HepG2 (cell line): ENCODE measurements at regions not wholly inside any gene's neighbourhood (a gene's known extent, or its start where the extent isn't known, plus 50 kb on each side); places are given as distances from the start of the nearest gene placed in this dataset.

ENCODE experiments used
- ATF7-NPFF ChIP-seq: sonication (generic); formaldehyde crosslinking; IDR thresholded peaks from 2 replicates; pipeline ENCODE4 v1.8.1; 2023; ENCODE audit warnings: mild to moderate bottlenecking, low read depth, missing genetic modification reagents, moderate library complexity
- ISL2 ChIP-seq: sonication (generic); formaldehyde crosslinking; IDR thresholded peaks from 2 replicates; pipeline ENCODE4 v1.5.0; 2020; ENCODE audit warnings: missing genetic modification reagents
- JARID2 ChIP-seq: sonication (generic); formaldehyde crosslinking; IDR thresholded peaks from 2 replicates; pipeline ENCODE4 v1.8.1; 2023; ENCODE audit warnings: missing genetic modification reagents, inconsistent platforms; ENCODE audit not compliant: insufficient replicate concordance
- KLF9 ChIP-seq: IDR thresholded peaks from 2 replicates; pipeline ENCODE4 v1.6.1; 2016; ENCODE audit warnings: low read depth
- MIER2 ChIP-seq: IDR thresholded peaks from 2 replicates; pipeline ENCODE4 v1.6.1; 2016; ENCODE audit warnings: missing biosample characterization, missing genetic modification reagents
- MZF1 ChIP-seq: sonication (generic); formaldehyde crosslinking; IDR thresholded peaks from 2 replicates; pipeline ENCODE4 v1.8.1; 2023; ENCODE audit warnings: mild to moderate bottlenecking, missing genetic modification reagents, borderline replicate concordance
- NR2C2 ChIP-seq: sonication (generic); formaldehyde crosslinking; IDR thresholded peaks from 2 replicates; pipeline ENCODE4 v1.4.0; 2020; ENCODE audit warnings: missing genetic modification reagents, mild to moderate bottlenecking, moderate library complexity, borderline replicate concordance
- RARA ChIP-seq: IDR thresholded peaks from 2 replicates; pipeline ENCODE4 v1.6.1; 2016; ENCODE audit warnings: missing genetic modification reagents, missing compliant biosample characterization
- SOX5 ChIP-seq: IDR thresholded peaks from 2 replicates; pipeline ENCODE4 v1.6.1; 2016; ENCODE audit warnings: borderline replicate concordance
- SRF ChIP-seq: IDR thresholded peaks from 2 replicates; pipeline ENCODE4 v1.6.1; 2011; ENCODE audit warnings: mild to moderate bottlenecking, low read depth, low read length, moderate library complexity
- YY1 ChIP-seq: IDR thresholded peaks from 2 replicates; pipeline ENCODE4 v1.6.1; 2011; ENCODE audit warnings: low read length, low read depth, moderate library complexity, mild to moderate bottlenecking; ENCODE audit not compliant: insufficient read depth, insufficient replicate concordance
- ZFY ChIP-seq: sonication (generic); formaldehyde crosslinking; IDR thresholded peaks from 2 replicates; pipeline ENCODE4 v1.4.0; 2020; ENCODE audit warnings: missing genetic modification reagents
- ZNF224 ChIP-seq: sonication (generic); formaldehyde crosslinking; IDR thresholded peaks from 2 replicates; pipeline ENCODE4 v1.5.0; 2020; ENCODE audit warnings: mild to moderate bottlenecking, missing genetic modification reagents
- ZNF235 ChIP-seq: sonication (generic); formaldehyde crosslinking; IDR thresholded peaks from 2 replicates; pipeline ENCODE4 v1.8.1; 2023; ENCODE audit warnings: mild to moderate bottlenecking, missing genetic modification reagents, borderline replicate concordance
- ZNF263 ChIP-seq: sonication (generic); formaldehyde crosslinking; IDR thresholded peaks from 2 replicates; pipeline ENCODE4 v1.4.0; 2020; ENCODE audit warnings: missing genetic modification reagents
- ZNF468 ChIP-seq: sonication (generic); formaldehyde crosslinking; IDR thresholded peaks from 2 replicates; pipeline ENCODE4 v1.8.0; 2022; ENCODE audit warnings: mild to moderate bottlenecking, moderate library complexity, missing genetic modification reagents
- ZNF589 ChIP-seq: sonication (generic); formaldehyde crosslinking; conservative IDR thresholded peaks from 2 replicates; pipeline ENCODE4 v1.8.0; 2022; ENCODE audit warnings: mild to moderate bottlenecking, moderate library complexity, missing genetic modification reagents
- TF ChIP-seq, protein P1 (sequence below): sonication (generic); formaldehyde crosslinking; IDR thresholded peaks from 2 replicates; pipeline ENCODE4 v1.4.0; 2020; ENCODE audit warnings: missing genetic modification reagents, borderline replicate concordance
- TF ChIP-seq, protein P2 (sequence below): sonication (generic); formaldehyde crosslinking; IDR thresholded peaks from 2 replicates; pipeline ENCODE4 v1.5.0; 2020; ENCODE audit warnings: missing genetic modification reagents
- TF ChIP-seq, protein P3 (sequence below): sonication (generic); formaldehyde crosslinking; IDR thresholded peaks from 2 replicates; pipeline ENCODE4 v1.4.0; 2020; ENCODE audit warnings: missing genetic modification reagents, borderline replicate concordance
- TF ChIP-seq, protein P4 (sequence below): sonication (generic); formaldehyde crosslinking; conservative IDR thresholded peaks from 2 replicates; pipeline ENCODE4 v1.8.1; 2023; ENCODE audit warnings: missing genetic modification reagents

DNA sequence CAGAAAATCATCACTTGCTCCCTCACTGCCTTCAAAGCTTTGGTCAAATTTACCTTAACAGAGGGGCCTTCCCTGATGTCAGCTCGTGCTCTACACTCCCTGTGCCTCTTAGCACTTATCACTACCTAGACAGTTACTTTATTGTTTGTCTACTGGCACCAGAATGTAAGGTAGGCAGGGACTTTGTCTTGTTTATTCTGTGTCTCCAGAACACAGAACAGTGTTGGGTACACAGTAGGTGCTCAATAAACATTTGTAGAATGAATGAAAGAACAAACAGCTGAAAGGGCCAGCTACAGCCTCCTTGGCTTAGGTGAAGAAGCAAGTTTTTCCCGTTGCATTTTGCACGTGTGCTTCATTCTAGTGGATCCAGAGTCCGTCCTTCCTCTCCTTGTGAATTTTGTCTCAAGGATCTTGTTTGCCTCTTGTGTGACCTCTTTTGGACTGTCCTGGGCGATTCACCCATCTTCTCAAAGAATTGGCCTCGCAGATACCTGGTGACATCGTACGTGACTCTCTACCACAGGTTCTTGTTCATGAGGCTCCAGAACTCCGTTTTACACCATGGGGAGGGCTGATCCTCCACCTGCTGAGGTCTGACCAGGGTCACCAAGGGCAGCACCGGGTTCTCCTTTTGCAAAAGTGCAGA, 84.2 kb upstream of the ARMC2 start (continued):
- TF ChIP-seq, protein P1, sequence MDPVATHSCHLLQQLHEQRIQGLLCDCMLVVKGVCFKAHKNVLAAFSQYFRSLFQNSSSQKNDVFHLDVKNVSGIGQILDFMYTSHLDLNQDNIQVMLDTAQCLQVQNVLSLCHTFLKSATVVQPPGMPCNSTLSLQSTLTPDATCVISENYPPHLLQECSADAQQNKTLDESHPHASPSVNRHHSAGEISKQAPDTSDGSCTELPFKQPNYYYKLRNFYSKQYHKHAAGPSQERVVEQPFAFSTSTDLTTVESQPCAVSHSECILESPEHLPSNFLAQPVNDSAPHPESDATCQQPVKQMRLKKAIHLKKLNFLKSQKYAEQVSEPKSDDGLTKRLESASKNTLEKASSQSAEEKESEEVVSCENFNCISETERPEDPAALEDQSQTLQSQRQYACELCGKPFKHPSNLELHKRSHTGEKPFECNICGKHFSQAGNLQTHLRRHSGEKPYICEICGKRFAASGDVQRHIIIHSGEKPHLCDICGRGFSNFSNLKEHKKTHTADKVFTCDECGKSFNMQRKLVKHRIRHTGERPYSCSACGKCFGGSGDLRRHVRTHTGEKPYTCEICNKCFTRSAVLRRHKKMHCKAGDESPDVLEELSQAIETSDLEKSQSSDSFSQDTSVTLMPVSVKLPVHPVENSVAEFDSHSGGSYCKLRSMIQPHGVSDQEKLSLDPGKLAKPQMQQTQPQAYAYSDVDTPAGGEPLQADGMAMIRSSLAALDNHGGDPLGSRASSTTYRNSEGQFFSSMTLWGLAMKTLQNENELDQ (CRISPR knock-in tag): no peak
- TF ChIP-seq ZNF263 (no peak; the same call in 1 of the 2 replicates), RARA (CRISPR knock-in tag) (peak; percentile 85), MIER2 (no peak; the same call in 1 of the 2 replicates), JARID2 (peak; percentile 45), ISL2 (peak; percentile 96), SOX5 (CRISPR knock-in tag) (peak; percentile 94; the same call in 1 of the 2 replicates), ZNF235 (CRISPR knock-in tag) (no peak), ZNF468 (CRISPR knock-in tag) (no peak), YY1 (no peak), ZNF224 (CRISPR knock-in tag) (no peak), MZF1 (CRISPR knock-in tag) (no peak), KLF9 (CRISPR knock-in tag) (0 out of 2 replicates have a peak, but pooled peaks have one; percentile 26), ATF7-NPFF (no peak; the same call in 1 of the 2 replicates), SRF (no peak), NR2C2 (CRISPR knock-in tag) (no peak), ZFY (CRISPR knock-in tag) (peak; percentile 55; the same call in 1 of the 2 replicates), ZNF589 (CRISPR knock-in tag) (0 out of 2 replicates have a peak, but pooled peaks have one; percentile 61)
- TF ChIP-seq, protein P2, sequence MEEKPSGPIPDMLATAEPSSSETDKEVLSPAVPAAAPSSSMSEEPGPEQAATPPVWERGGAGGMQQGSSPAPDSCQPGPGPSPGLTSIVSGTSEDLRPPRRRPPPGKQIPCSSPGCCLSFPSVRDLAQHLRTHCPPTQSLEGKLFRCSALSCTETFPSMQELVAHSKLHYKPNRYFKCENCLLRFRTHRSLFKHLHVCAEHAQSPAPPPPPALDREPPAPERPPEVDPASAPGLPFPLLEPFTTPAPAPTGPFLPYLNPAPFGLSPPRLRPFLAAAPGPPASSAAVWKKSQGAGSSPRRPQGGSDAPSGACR (CRISPR knock-in tag): peak; percentile 78; the same call in 1 of the 2 replicates
- TF ChIP-seq, protein P3, sequence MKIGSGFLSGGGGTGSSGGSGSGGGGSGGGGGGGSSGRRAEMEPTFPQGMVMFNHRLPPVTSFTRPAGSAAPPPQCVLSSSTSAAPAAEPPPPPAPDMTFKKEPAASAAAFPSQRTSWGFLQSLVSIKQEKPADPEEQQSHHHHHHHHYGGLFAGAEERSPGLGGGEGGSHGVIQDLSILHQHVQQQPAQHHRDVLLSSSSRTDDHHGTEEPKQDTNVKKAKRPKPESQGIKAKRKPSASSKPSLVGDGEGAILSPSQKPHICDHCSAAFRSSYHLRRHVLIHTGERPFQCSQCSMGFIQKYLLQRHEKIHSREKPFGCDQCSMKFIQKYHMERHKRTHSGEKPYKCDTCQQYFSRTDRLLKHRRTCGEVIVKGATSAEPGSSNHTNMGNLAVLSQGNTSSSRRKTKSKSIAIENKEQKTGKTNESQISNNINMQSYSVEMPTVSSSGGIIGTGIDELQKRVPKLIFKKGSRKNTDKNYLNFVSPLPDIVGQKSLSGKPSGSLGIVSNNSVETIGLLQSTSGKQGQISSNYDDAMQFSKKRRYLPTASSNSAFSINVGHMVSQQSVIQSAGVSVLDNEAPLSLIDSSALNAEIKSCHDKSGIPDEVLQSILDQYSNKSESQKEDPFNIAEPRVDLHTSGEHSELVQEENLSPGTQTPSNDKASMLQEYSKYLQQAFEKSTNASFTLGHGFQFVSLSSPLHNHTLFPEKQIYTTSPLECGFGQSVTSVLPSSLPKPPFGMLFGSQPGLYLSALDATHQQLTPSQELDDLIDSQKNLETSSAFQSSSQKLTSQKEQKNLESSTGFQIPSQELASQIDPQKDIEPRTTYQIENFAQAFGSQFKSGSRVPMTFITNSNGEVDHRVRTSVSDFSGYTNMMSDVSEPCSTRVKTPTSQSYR: peak; percentile 35; the same call in 1 of the 2 replicates
- TF ChIP-seq, protein P4, sequence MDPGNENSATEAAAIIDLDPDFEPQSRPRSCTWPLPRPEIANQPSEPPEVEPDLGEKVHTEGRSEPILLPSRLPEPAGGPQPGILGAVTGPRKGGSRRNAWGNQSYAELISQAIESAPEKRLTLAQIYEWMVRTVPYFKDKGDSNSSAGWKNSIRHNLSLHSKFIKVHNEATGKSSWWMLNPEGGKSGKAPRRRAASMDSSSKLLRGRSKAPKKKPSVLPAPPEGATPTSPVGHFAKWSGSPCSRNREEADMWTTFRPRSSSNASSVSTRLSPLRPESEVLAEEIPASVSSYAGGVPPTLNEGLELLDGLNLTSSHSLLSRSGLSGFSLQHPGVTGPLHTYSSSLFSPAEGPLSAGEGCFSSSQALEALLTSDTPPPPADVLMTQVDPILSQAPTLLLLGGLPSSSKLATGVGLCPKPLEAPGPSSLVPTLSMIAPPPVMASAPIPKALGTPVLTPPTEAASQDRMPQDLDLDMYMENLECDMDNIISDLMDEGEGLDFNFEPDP (CRISPR knock-in tag): no peak
